ENCODE measurements at regions not wholly inside any gene's neighbourhood (a gene's known extent, or its start where the extent isn't known, plus 50 kb on each side); places are given as distances from the start of the nearest gene placed in this dataset.
"Not testable (repeated sequence)": the region's sequence is repeated elsewhere in the genome, so short reads cannot be mapped to it uniquely, and the experiment has no call there.

GRCh38 chr20:17891131-17891530 is 77.5 kb downstream of the SNX5 start:
- not testable (repeated sequence) for DNase-seq

- DNase-seq, result no peak
Measured at GRCh38 chr20:17890330-17890729, 78.3 kb downstream of the SNX5 start.

GRCh38 chr20:17889226-17889625 is 79.4 kb downstream of the SNX5 start:
- DNase-seq, result peak; percentile 34

- DNase-seq, result no peak
Measured at GRCh38 chr20:17888044-17888443, 80.5 kb downstream of the SNX5 start.

GRCh38 chr20:17887331-17888030 is 81.1 kb downstream of the SNX5 start:
- no peak for DNase-seq

GRCh38 chr20:17885544-17885943 is 83.0 kb downstream of the SNX5 start:
- no peak for DNase-seq

GRCh38 chr20:17885076-17885475 is 83.5 kb downstream of the SNX5 start:
- DNase-seq, result no peak

GRCh38 chr20:17884307-17885003 is 84.1 kb downstream of the SNX5 start:
- no peak for DNase-seq

- no peak for DNase-seq
Measured at GRCh38 chr20:17883592-17884306, 84.8 kb downstream of the SNX5 start.

GRCh38 chr20:17882834-17883591 is 85.6 kb downstream of the SNX5 start:
- no peak for DNase-seq

- DNase-seq, result no peak
Measured at GRCh38 chr20:17882065-17882833, 86.3 kb downstream of the SNX5 start.

- DNase-seq, result no peak
Measured at GRCh38 chr20:17881741-17882064, 86.9 kb downstream of the SNX5 start.

- no peak for DNase-seq
Measured at GRCh38 chr20:17878912-17879602, 89.5 kb downstream of the SNX5 start.

GRCh38 chr20:17878069-17878911 is 90.3 kb downstream of the SNX5 start:
- DNase-seq, result no peak

GRCh38 chr20:17875981-17876385 is 92.6 kb downstream of the SNX5 start:
- DNase-seq, result peak; percentile 59

- DNase-seq, result peak; percentile 57
Measured at GRCh38 chr20:17875106-17875980, 93.3 kb downstream of the SNX5 start.

GRCh38 chr20:17874271-17875105 is 94.1 kb downstream of the SNX5 start:
- no peak for DNase-seq

- peak; percentile 97 for DNase-seq
Measured at GRCh38 chr20:17873410-17874270, 95.0 kb downstream of the SNX5 start.

Data from fibroblast of skin of right biceps (primary cell).